Liver (tissue), 3 donors: ENCODE measurements at regions not wholly inside any gene's neighbourhood (a gene's known extent, or its start where the extent isn't known, plus 50 kb on each side); places are given as distances from the start of the nearest gene placed in this dataset.

Experiments
- EGR1 ChIP-seq, 2 donors: IDR thresholded peaks; 2 replicates each; pipeline ENCODE4 v1.6.1; 2016 to 2018; ENCODE audit warnings: antibody characterized with exemption in 2 of 2, low read depth in 2 of 2
- FOXA2 ChIP-seq: IDR thresholded peaks from 2 replicates; pipeline ENCODE4 v1.6.1; 2016; ENCODE audit warnings: antibody characterized with exemption
- GABPA ChIP-seq, 2 donors: IDR thresholded peaks in 1 of 2; conservative IDR thresholded peaks in 1 of 2; 2 replicates each; pipeline ENCODE4 v1.6.1; 2016; ENCODE audit warnings: antibody characterized with exemption in 2 of 2, mild to moderate bottlenecking in 1 of 2, moderate library complexity in 1 of 2
- HNF4G ChIP-seq: IDR thresholded peaks from 2 replicates; pipeline ENCODE4 v1.6.1; 2016; ENCODE audit warnings: antibody characterized with exemption
- JUND ChIP-seq, 2 donors: IDR thresholded peaks; 2 replicates each; pipeline ENCODE4 v1.6.1; 2016; ENCODE audit warnings: antibody characterized with exemption in 2 of 2
- RAD21 ChIP-seq, 2 donors: IDR thresholded peaks; 2 replicates each; pipeline ENCODE4 v1.6.1; 2016; ENCODE audit warnings: antibody characterized with exemption in 2 of 2, mild to moderate bottlenecking in 2 of 2
- RXRA ChIP-seq, 2 donors: IDR thresholded peaks; 2 replicates each; pipeline ENCODE4 v1.6.1; 2017 to 2018; ENCODE audit warnings: antibody characterized with exemption in 2 of 2, mild to moderate bottlenecking in 1 of 2
- SP1 ChIP-seq: IDR thresholded peaks from 2 replicates; pipeline ENCODE4 v1.6.1; 2018; ENCODE audit warnings: antibody characterized with exemption, mild to moderate bottlenecking
- TAF1 ChIP-seq: conservative IDR thresholded peaks from 2 replicates; pipeline ENCODE4 v1.6.1; 2016; ENCODE audit warnings: antibody characterized with exemption, mild to moderate bottlenecking
- YY1 ChIP-seq: IDR thresholded peaks from 2 replicates; pipeline ENCODE4 v1.6.1; 2016; ENCODE audit warnings: antibody characterized with exemption, mild to moderate bottlenecking
- TF ChIP-seq, protein P1 (sequence below): fragments of 150-350 bp; IDR thresholded peaks from 2 replicates; pipeline ENCODE4 v1.5.1; 2017; ENCODE audit warnings: improper control_type of control experiment, low read depth, low read length; ENCODE audit not compliant: missing input control
- TF ChIP-seq, protein P2 (sequence below): IDR thresholded peaks from 2 replicates; pipeline ENCODE4 v1.6.1; 2016; ENCODE audit warnings: antibody characterized with exemption
- TF ChIP-seq, protein P3 (sequence below): IDR thresholded peaks from 2 replicates; pipeline ENCODE4 v1.6.1; 2016; ENCODE audit warnings: antibody characterized with exemption, mild to moderate bottlenecking
- TF ChIP-seq, protein P4 (sequence below): IDR thresholded peaks from 2 replicates; pipeline ENCODE4 v1.6.1; 2016; ENCODE audit warnings: antibody characterized with exemption
- donor health status: healthy.
- donor health status: healthy.

DNA sequence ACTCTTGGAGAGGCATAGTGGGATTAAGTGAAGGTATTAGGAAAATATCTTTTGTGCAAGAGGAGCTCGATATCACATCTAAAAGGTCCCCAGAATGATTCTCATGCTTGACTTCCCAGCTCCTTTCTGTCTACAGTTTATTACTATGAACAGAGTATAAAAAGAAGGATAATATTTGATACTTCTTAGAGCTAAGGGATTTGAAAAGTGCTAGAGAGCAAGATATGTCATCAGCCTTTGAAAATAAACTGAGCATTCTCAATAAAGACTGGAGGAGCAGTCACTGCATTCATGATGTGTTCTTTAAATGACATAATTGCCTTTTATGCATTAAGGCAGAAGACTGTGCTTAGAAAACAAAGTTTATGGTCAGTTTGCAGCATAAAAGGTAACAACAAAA lies 543.2 kb upstream of the NRXN1 start:
- TF ChIP-seq, protein P1, sequence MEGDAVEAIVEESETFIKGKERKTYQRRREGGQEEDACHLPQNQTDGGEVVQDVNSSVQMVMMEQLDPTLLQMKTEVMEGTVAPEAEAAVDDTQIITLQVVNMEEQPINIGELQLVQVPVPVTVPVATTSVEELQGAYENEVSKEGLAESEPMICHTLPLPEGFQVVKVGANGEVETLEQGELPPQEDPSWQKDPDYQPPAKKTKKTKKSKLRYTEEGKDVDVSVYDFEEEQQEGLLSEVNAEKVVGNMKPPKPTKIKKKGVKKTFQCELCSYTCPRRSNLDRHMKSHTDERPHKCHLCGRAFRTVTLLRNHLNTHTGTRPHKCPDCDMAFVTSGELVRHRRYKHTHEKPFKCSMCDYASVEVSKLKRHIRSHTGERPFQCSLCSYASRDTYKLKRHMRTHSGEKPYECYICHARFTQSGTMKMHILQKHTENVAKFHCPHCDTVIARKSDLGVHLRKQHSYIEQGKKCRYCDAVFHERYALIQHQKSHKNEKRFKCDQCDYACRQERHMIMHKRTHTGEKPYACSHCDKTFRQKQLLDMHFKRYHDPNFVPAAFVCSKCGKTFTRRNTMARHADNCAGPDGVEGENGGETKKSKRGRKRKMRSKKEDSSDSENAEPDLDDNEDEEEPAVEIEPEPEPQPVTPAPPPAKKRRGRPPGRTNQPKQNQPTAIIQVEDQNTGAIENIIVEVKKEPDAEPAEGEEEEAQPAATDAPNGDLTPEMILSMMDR: no peak
- no peak for TF ChIP-seq RXRA (IDR thresholded peaks at IDR 0.05)
- TF ChIP-seq, protein P2, sequence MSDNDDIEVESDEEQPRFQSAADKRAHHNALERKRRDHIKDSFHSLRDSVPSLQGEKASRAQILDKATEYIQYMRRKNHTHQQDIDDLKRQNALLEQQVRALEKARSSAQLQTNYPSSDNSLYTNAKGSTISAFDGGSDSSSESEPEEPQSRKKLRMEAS: no peak
- TF ChIP-seq, protein P3, sequence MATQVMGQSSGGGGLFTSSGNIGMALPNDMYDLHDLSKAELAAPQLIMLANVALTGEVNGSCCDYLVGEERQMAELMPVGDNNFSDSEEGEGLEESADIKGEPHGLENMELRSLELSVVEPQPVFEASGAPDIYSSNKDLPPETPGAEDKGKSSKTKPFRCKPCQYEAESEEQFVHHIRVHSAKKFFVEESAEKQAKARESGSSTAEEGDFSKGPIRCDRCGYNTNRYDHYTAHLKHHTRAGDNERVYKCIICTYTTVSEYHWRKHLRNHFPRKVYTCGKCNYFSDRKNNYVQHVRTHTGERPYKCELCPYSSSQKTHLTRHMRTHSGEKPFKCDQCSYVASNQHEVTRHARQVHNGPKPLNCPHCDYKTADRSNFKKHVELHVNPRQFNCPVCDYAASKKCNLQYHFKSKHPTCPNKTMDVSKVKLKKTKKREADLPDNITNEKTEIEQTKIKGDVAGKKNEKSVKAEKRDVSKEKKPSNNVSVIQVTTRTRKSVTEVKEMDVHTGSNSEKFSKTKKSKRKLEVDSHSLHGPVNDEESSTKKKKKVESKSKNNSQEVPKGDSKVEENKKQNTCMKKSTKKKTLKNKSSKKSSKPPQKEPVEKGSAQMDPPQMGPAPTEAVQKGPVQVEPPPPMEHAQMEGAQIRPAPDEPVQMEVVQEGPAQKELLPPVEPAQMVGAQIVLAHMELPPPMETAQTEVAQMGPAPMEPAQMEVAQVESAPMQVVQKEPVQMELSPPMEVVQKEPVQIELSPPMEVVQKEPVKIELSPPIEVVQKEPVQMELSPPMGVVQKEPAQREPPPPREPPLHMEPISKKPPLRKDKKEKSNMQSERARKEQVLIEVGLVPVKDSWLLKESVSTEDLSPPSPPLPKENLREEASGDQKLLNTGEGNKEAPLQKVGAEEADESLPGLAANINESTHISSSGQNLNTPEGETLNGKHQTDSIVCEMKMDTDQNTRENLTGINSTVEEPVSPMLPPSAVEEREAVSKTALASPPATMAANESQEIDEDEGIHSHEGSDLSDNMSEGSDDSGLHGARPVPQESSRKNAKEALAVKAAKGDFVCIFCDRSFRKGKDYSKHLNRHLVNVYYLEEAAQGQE: no peak
- TF ChIP-seq YY1: no peak
- no peak for TF ChIP-seq SP1
- TF ChIP-seq JUND (IDR thresholded peaks at IDR 0.05): no peak
- no peak for TF ChIP-seq HNF4G
- no peak for TF ChIP-seq GABPA (IDR thresholded peaks at IDR 0.05 in 1 of 2, conservative IDR thresholded peaks at IDR 0.05 in 1 of 2)
- TF ChIP-seq EGR1 (IDR thresholded peaks at IDR 0.05; ENCODE audit: low read depth in 2 of 2): no peak
- no peak for TF ChIP-seq TAF1
- no peak for TF ChIP-seq RAD21 (IDR thresholded peaks at IDR 0.05)
- TF ChIP-seq, protein P4, sequence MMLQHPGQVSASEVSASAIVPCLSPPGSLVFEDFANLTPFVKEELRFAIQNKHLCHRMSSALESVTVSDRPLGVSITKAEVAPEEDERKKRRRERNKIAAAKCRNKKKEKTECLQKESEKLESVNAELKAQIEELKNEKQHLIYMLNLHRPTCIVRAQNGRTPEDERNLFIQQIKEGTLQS: no peak
- no peak for TF ChIP-seq FOXA2
